HL-60/S4 treated with phorbol 12-myristate 13-acetate at 8.2 ng/mL for 4 days and 3 days (cell line): ENCODE measurements at regions not wholly inside any gene's neighbourhood (a gene's known extent, or its start where the extent isn't known, plus 50 kb on each side); places are given as distances from the start of the nearest gene placed in this dataset.
"Not testable (repeated sequence)": the region's sequence is repeated elsewhere in the genome, so short reads cannot be mapped to it uniquely, and the experiment has no call there.

Experiments
- in situ Hi-C: fragments of 300-500 bp; cut with MboI; formaldehyde crosslinking; loops from 2 replicates; pipeline ENCODE4 v1.15.0; 2022; ENCODE audit warnings: low sequenced_read_pairs

DNA sequence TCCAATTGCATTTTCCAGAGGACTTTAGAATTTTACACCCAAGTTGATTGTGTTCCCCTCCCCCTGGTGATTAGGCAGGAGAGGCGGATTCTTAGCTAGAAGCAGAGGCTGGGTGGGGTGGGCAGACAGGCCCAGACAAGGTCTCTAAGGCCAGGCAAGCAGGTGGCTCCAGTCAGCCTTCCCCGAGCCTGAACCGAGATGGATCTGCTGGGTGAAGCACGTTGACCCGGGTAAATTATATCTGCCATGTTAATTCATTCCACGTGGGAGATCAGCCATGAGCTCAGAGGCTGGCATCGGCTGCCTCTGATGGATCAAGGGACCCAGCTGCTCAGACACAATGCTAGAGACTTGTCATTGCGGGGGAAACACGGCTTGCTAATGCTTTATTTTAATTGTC lies 159.5 kb upstream of the MAFB start:
- in situ Hi-C loops, result no loop called here

DNA sequence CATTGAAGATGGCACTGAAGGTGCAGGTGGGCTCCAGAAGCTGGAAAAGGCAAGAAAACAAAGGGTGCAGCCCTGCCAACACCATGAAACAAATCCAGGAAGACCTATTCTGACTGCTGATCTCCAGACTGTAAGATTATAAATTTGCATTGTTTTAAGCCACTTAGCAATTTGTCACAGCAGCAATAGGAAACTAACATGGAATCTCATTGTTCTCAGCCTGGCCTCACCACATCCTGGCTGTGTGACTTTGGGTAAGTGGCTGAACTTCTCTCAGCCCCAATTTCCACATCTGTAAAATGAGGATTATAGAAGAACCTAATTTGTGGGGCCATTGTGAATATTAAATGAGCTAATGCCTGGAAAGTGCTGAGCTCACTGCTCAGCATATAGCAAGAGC lies 160.4 kb upstream of the MAFB start:
- in situ Hi-C loops, result no loop called here

DNA sequence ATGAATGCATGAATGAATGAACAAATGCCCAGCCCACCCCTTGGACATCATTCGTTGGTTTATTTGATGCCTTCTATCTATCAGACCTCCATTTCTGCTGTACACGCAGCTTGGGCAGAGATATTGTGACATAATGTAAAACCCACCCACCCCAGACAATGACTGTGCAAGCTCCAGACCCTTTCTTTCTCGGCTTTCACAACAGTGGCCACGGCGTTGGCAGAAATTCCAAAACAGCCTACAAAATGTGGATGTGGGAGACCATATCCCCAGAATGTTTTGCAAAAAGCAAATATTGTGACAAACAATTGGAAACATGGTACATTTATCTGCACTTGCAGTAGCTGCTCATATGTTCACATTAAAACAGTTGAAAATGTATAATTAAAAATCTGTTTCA lies 162.0 kb upstream of the MAFB start:
- in situ Hi-C loops, result no loop called here

DNA sequence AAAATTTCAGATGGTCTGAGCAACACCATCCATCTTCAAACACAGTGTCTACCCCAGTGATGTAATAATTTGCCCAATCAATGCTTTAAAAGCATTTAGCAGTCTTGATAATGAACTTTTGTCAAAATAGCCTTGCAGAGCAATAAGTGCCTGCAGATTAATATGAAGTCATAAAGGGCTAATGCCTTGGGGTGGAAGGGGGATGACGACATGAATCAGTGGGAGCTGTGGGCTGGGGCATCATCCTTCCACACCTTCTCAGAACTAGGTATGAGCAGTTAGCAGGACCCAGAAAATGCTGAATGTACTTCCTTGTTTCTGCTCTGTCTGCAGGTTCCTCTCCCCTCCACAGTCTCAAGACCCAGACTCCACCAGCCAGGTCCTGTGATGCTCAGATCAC lies 166.2 kb upstream of the MAFB start:
- in situ Hi-C loops, result no loop called here

DNA sequence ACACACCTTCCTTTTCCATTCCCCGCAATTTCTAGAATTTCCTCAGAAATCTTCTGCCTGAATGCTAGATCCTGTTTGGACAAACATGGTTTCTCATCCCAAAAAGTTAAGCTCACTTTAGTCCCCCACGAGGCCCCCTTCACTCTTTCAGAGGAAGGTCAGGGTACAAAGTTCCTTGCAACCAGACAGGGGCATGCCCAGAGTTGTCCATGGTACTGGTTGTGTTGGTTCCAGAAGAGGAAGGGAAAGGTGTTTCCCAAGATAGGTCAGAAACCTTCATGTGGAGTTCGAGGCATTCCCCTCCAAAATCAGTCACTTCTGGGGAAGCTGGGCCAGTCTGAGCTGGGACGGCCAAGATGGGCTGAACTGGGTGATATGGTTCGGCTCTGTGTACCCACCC lies 167.6 kb upstream of the MAFB start:
- in situ Hi-C loops, result no loop called here

DNA sequence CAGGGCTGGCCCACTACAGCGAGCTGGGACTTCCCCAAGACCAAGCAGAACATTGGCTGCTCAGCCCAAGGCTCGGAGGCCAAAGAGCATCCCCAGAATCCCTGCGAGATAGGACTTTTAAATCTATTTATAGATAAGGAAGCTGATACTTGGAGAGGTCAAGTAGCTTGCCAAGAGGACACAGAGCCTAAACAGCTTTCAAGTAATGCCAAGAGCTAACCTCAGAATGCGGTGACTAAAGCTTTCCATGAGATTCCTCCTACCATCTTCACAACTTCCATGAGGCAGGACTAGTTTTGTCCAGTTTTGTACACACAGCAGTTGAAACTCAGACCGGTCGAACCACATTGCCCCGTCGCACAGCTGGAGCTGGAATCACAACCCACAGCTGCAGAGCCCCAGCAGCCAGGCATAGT lies 168.1 kb upstream of the TOP1 start:
- in situ Hi-C loops, result no loop called here

DNA sequence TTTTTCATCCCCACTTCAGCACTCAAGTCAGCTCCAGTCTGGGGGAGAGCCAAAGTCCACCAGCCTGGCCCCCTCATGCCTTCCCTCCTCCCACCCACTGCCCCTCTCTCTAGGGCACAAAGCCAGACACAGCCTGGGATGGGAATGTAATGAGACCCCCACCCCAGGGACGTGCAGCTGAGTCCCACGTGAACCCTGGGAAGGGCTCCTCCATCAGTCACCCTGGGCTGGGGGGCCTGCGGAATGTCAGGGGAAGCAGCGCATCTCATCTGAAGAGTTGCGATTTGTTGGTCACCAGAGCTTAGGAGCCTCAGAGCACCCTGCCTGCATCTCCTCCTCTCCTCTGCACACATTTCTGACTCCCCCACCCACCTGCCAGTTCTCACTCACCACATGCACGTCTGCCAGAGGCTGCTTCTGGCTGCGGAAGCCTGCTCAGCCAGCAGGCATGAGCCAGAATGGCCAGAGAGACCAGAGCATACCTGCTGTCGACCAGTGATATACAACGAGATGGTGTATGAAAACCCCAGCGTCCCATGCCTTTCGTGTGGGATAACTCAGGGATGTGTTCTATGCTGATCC lies 167.1 kb upstream of the TOP1 start:
- in situ Hi-C loops, result no loop called here

DNA sequence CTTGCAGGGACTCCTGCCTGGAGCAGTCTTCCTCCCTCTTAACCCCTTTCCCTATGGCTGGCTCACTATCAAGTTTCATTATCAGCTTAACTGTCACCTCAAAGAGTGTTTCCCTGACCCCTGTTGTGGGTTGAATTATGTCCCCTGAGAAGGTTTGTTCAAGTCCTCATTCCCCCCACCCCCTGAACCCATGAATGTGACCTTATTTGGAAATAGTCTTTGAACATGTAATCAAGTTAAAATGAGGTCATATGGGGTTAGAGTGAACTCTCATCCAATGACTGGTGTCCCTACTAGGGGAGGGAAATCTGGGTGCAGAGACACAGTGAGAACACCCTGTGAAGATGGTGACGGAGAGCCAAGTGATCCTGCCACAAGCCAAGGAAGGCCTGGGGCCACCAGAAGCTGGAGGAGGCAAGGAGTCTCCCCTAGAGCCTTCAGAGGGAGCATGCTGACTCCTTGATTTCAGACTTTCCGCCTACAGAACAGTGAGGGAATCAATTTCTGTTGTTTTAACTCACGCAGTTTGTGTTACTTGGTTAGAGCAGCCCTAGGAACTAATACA lies 165.2 kb upstream of the TOP1 start:
- in situ Hi-C loops, result no loop called here

DNA sequence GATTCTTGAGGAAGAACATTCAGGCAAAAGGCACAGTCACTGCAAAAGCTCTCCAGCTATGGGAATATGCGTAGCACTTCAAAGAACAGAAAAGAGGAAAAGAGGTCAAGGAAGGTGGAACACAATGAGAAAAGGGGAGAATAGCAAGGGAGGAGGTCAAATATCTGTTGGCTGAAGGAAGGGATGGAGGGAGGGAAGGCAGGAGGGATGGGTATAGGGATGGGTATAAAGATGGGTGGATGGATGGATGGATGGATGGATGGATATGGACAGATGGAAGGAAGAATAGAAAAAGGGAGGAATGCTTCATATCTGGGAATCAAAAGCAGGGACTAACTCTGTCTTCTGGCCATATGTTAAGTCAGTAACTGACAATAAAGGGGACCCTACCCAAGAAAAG lies 164.2 kb upstream of the TOP1 start:
- in situ Hi-C loops, result no loop called here

DNA sequence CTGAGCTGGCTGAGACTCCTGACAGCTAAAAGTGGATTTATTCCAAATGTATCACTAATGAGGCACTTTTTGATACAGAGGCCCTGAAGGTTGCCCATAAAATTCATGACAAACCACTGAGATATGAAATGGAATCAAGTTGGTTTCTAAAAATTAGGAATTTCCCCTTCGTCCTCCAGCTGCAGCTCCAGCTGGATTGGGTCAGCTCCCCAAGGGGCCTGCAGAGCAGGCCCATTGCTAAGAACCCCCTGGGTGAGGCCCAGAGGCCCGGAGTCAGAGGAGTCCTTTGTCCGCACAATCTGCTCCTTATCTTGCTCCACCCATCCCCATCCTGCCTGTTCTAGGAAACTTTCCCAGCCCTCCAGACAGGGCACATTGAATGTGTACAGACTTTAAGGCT lies 163.5 kb upstream of the TOP1 start:
- in situ Hi-C loops, result no loop called here

DNA sequence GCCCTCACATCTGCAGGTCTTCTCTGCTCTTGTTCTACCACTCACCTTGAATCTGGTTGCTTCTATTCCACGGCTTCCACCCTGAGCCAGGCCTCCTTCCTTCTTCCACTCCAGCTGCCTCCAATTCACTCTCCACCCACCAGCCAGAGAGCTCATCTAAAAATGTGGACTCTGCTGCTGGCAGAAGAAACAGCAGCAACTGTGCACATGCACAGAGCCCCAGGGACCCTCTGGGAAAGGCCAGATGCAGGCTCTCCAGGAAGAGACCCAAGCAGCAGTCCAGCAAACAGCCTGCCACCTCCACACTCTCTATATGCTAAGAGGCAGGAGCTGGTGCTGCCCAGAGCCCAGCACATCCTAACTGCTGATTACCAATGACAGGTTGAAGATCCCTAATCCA lies 162.6 kb upstream of the TOP1 start:
- in situ Hi-C loops, result no loop called here

DNA sequence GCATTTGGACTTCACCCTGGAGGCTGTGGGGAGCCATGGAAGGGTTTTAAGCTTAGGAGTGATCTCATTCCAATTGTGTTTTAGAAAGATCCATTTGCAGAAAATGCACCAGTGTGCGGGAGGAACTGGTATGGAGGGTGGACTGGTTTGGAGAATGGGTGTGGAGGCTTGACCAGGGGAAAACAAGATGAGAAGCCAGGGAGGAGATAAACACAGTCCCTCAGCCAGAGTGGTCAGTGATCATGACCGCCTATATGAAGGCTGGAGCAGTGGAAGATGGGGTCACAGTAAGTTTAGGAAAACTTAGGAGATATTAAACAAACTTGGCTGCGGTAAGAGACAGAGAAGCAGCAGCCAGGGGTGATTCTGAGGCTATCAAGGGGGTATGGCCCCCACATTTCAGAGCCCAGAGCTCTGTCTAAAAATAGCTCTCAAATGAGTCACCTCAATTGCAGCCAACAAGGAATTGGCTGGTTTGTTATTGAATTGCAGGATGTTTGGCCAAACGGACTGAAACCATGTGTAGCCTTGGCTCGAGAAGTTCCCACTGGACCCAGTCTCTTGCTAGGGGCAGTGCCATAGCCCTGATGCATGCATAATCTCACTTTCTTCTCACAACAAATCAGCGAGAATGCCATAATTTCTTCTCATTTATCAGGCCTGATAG lies 159.9 kb upstream of the TOP1 start:
- in situ Hi-C loops, result no loop called here

DNA sequence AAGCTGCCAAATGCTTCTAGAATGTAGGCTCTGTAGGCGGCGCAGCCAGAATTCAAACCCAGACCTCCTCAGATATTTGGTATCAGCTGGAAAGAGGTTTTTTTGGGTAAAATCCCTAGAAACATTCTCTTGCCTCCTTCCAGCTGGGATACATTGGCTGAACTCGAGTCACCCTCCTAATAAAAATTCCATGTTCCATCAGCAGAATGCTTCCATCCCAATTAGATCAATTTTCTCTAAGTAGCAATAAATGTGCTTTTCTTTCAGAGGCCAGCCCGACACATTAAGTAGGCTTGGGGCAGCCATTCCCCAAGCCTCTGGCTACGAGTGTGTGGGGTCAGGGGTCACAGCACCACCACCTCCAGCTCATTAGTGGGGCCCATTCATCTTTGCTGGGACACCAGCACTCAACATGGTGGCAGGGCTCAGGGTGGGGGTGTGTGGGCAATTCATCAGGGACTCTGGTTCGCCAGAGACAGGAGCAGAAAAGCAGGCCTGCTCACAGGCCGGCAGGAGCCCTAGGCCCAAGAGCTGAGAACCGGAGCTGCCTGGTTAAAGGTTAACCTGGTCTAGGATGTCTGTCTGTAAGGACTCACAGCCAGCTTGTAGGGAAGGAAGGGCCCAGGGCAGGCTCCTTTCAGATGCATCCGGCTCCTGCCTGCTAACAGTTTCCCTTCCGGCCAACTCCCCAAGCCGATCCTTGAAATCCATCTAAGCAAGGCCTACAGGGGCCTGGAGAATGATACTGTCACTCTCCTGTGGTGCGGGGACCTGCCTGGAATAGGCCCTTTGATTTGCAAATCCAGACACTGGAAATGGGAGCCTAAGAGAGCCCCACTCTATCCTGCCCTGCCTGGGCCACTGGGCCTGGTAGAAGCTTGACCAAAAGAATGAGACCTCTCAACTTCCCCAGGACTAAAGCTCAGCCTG lies 159.1 kb upstream of the TOP1 start:
- in situ Hi-C loops, result no loop called here

DNA sequence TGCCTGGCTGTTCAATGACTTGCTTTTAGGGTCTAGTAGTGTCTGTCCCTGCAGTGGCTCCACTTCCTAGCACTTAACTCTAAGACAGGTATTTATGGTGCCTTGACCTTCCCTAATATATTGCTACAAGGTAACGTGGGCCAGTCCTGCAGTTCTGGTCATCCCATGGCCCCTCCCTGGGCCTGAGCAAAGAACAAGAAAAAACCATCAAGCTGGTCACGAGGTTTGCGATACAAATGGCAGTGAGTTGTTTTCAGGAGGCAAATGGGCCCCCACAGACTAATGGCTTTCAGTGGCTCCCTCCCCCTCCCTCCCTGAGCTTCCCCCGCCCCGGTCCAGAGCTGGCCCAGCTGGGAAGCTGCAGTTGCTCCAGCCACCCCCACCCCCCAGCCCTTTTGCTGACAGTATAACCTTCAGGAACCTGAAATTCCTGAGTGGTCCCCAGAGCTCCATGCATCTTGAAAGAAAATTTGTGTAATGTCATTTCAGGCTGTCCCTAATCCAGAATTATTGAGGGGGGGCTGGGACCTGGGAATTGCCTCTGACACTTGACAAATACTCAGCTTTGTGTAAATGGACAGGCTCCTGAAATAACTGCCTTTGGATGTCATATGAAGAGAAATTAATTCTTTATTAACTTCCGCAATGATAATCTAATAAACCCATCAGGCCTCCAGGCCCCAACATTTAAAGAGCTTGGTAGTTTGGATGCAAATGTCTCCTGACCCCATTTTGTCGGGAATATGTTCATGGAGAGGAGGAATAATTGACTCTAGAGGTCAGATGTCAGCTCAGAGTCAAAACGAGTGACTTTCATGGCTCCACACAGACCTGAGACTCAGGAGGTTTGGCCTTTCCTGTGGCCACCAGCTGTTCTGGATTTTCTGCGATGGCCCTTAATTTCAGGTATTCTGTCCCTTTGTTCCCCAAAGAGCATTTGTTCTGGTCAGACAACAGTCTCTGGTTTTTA lies 153.2 kb upstream of the TOP1 start:
- in situ Hi-C loops, result no loop called here

DNA sequence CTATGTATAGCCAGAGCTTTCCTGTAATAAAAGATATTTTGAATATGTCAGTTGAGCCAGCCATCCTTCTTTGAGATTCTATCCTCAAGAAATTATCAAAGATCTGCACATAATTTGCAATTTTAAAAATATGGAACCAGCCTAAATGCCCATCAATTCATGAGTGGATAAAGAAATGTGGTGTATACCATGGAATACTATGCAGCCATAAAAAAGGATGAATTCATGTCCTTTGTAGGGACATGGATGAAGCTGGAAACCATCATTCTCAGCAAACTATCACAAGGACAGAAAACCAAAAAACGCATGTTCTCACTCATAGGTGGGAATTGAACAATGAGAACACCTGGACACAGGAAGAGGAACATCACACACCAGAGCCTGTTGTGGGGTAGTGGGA lies 150.5 kb upstream of the TOP1 start:
- in situ Hi-C loops, result not testable (repeated sequence)

DNA sequence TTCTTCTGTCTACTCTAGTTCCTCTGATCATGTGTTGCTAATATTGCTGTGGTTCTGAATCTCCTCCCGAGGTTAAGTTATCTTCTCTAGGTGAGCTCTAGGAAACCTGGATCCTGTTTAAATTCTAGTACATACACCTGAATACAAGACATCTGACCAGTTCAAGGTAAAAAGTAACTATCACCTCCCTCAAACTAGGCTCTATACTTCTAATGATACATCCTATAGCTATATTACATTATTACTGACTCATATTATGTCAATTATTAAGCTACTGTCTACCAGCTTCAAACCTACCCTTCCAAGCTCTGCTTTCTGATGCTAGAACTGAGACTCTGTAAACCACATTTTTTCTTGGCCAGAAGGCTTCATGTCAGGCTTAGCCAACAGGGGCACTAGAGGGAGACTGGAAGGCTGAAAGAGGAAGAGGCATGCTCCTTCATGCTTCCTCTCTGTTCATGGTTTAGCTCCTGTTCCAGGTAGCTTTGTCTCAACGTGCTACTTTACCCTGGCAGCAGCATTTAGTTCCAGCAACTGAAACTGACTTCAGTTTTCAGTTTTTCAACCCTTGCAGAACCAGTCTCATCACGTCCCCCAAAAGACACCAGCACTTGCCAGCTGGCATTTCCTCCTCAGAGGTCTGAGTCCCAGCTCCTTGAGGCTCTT lies 148.4 kb upstream of the TOP1 start:
- in situ Hi-C loops, result no loop called here

DNA sequence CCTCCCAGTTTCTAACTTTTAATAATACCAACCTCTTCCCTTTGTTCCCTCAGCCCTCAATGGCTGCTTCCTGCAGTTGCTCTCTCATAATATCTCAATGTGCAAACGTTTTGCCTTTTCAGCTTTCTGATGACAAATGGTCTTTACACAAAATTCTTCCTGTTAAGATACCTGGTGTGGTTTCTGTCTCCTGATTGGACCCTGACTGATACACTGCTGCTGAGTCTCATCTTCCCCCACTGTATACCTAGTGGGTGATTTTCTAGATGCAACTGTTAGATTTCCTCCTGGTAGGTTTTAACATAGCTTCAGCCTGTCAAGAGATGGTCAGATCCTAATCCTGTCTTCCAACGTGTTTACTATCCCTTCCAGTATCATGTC lies 147.9 kb upstream of the TOP1 start:
- in situ Hi-C loops, result no loop called here

DNA sequence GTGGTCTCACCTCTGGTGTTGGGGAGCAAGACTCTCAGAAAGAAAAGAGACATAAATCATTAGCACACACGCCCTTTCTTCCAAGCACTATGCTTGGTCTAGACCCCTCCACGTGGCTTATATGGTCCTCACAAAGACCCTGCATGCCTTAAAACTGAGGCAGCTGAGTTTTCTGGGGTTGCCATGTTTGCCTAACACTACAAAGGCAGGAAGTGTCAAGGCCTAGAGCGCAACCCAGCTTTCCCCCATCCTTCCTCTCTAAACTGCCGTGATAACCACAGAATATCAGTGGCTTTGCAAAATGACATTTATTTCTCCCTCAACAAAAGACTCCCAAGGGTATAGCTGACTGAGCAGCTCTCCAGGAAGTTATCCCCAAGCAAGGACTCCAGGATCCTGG lies 146.5 kb upstream of the TOP1 start:
- in situ Hi-C loops, result no loop called here

DNA sequence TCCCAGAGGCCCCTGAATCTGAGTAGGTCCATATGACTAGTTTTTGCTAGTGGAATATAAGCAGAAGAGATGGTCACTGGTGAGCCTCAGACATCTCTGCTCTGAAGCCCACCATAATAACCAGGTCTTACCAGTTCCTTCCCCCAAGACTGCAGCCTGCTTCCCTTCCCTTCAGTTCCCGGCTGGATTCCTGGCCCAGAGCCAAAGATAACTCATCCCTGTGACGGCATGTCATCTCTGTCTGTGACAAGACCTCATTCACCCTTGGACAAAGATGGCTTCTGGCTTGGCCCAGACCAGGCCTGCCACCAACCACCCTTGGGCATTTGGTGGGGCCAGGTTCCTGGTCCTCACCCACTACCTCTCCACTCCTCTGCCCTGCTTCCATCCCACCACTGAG lies 145.5 kb upstream of the TOP1 start:
- in situ Hi-C loops, result no loop called here

DNA sequence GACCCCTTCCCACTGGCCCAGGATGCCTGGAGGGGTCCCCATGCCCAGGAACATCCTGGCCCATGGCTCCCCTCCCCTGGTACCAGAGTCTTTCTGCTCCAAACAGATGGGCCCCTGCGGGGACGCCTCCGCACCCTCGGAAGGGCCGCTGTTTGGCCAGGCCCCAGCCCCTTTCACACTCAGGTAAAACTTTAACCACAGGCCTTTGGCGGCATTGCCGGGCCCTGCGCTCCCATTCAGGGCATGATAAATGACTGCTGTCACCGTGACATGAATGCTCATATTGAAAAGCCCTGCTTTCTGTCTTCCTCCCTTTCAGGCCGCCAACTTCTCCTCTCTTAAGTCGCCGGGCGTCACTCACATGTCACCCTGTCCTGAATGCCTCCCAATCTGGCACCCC lies 141.5 kb upstream of the TOP1 start:
- in situ Hi-C loops, result no loop called here
